Occipital lobe (tissue), 1 donor: ENCODE measurements at regions not wholly inside any gene's neighbourhood (a gene's known extent, or its start where the extent isn't known, plus 50 kb on each side); places are given as distances from the start of the nearest gene placed in this dataset.
A peak's percentile ranks its signal among the peaks of the same experiment; 100 is the strongest.
"Not testable (repeated sequence)": the region's sequence is repeated elsewhere in the genome, so short reads cannot be mapped to it uniquely, and the experiment has no call there.

Experiments used
- DNase-seq: peaks from one replicate; lab custom pipeline; 2025; lab: John Stamatoyannopoulos, UW

- DNase-seq: no peak
These were observed 407.0 kb downstream of the BCOR start for GRCh38 chrX:39690541-39691415.

DNA sequence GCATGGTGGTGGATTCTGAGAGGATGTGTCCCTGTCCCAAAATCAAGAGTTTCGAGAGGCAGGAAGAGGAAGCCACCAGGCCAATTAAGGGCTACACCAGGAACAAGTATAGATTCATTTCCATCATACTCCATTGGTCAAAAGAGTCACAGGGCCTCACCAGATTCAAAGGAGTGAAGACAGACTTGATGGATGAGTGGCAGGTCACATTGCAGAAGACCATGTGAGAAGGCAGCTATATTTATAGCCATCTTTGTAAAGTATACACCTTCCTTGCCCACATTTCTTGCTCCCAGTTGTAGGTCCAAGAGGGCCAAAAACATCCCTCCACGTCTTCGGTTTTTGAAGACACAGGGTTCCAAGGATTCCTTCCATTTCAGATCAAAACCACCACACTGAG is 406.0 kb downstream of the BCOR start:
- DNase-seq: no peak

- DNase-seq: no peak
These were observed 405.0 kb downstream of the BCOR start for GRCh38 chrX:39692796-39693195.

DNA sequence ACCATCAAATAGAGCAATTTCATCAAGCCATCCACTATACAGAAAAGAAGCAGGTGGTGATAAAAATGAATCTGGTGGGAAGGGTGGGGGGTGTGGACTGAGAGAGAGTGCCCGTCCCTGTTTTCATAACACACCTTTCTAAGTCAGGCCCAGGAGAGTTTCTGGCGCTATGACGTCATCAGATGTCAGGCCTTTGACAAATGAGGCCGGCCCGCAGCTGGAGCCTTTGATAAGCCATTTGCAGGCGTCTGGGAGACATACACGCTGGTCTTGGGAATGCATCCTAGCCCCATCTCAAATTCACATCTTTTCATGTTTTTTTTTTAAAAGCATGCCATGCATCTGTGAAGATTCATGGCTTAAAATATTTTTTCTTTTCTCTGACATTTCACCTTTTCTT is 404.5 kb downstream of the BCOR start:
- no peak for DNase-seq

- DNase-seq: not testable (repeated sequence)
These were observed 395.1 kb downstream of the BCOR start for GRCh38 chrX:39702636-39703035.

DNA sequence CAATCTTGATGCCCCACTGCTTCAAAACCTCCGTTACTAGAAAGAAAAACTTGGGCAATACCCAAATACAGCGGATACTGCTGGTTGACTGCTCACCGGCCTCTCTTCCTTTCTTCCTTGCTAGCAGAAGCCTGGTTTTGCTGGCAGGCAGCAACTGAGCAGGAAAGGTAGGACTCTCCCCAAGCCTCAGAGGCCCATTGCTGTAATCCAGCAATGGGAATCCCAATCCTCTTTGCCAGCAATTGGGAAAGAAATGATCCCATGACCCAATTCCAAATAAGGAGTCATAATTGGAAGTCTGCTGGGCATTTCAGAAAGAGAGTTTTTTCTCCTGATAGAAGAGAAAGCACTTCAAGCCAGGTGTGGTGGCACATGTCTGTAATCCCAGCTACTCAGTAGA is 394.5 kb downstream of the BCOR start:
- DNase-seq: no peak

DNA sequence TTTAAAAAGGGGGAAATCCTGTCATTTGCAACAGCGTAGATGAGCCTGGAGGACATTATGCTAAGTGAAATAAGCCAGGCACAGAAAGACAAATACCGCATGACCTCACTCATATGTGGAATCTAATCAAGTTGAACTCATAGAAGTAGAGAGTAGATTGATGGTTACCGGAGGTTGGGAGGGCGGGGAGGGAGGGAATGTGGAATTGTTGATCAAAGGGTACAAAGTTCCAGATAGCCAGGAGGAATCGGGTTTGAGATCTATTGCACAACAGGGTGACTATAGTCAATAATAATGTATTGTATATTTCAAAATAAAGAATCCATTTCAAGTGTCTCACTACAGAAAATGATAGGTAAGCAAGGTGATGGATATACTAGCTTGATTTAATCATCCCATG is 393.2 kb downstream of the BCOR start:
- no peak for DNase-seq

DNA sequence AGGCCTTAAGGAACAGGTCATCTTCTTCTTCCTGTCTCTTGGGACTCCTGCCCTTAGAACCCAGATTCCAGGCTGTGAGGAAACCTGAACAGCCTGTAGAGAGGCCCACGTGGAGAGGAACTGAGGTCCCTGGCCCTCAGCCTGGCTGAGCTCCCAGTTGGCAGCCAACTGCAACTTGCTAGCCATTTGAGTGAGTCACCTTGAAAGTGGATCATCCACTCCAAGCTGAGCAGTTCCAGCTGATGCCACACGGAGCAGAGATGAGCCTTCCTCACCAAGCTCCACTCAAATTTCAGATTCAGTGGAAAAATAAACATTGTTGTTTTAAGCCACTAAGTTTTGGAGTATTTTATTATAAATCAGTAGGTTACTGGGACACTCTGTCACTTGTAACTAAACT is 392.5 kb downstream of the BCOR start:
- DNase-seq: peak; percentile 11

DNA sequence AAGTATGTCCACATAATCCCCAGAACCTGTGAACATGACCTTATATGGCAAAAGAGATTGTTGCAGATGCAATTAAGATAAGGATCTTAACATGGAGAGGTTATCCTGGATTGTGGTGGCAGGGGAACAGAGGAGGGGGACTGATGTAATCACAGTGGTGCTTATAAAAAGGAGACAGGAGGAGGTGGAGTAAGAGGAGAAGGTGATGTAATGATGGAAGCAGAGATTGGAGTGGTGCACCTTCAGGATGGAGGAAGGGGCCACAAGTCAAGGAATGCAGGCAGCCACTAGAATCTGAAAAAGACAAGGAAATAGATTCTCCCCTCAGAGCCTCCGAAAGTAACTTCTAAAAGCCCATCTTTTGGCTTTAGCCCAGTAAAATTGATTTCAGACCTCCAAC is 388.4 kb downstream of the BCOR start:
- DNase-seq: no peak

DNA sequence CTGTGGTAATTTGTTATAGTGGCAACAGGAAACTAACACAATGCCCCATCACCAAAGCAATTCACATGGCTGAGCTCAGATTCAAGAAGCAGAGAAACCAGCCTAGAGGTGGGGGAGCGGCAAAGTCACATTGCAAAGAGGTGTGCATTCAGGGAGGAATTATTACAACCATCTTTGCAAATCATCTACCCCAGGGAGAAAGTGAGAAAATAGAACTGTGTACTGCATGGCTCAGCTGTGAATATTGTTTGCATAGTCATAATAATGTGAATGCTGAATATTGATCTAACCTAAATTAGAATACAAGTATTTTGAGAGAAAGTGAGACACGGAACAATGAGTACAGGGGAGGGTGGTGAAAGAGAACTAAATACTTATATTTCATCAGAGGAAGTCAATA is 387.9 kb downstream of the BCOR start:
- DNase-seq: no peak

- DNase-seq: no peak
These were observed 387.0 kb downstream of the BCOR start for GRCh38 chrX:39710776-39711175.

DNA sequence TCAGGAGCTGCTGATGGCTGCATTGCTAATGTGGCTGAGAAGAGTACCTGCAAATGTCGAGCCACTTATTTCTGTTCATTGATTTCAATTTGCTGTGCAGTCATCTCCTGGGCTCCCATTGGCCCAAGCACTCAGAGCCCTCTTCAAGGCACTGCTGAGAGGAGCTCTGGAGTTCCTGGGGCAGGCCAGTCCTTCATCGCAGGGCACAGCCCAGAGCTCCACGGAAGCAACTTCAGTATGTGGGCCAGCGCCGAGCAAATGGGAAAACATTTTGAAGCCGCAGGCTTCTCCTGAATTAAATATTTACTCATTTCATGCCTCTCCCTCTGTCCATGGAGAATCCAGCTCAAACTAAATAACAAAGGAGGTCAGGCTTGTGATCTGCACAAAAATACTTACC is 383.3 kb downstream of the BCOR start:
- DNase-seq: no peak

- no peak for DNase-seq
These were observed 381.4 kb downstream of the BCOR start for GRCh38 chrX:39716401-39716800.

- DNase-seq: no peak
These were observed 380.8 kb downstream of the BCOR start for GRCh38 chrX:39716802-39717540.

GRCh38 chrX:39718981-39719380 is 378.8 kb downstream of the BCOR start:
- no peak for DNase-seq

DNA sequence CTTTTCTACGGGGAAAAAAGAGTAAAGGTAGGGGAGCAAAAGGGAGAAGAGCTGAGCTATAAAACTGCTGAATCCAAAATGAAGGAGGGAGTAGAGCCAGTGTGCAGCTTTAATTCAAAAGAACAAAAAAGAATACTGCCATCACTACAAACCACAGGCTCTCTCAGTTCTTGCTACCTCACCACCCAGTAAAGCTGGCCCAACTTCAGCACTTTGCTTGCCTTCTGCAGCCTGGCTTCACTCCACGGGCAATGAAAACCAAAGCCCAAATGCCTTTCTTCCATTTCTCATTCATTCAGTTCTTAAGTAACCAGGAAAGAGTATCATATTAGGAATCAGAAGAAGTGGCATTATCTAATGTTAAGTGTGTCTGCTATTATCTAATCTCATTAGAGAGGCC is 376.8 kb downstream of the BCOR start:
- DNase-seq: no peak

GRCh38 chrX:39721566-39722279 is 376.0 kb downstream of the BCOR start:
- DNase-seq: no peak

GRCh38 chrX:39724544-39724943 is 373.2 kb downstream of the BCOR start:
- no peak for DNase-seq

- DNase-seq: no peak
These were observed 372.6 kb downstream of the BCOR start for GRCh38 chrX:39725114-39725513.

GRCh38 chrX:39725928-39726619 is 371.7 kb downstream of the BCOR start:
- DNase-seq: no peak

GRCh38 chrX:39726771-39727170 is 371.0 kb downstream of the BCOR start:
- DNase-seq: no peak

GRCh38 chrX:39728025-39728424 is 369.7 kb downstream of the BCOR start:
- no peak for DNase-seq
